ENCODE measurements at regions not wholly inside any gene's neighbourhood (a gene's known extent, or its start where the extent isn't known, plus 50 kb on each side); places are given as distances from the start of the nearest gene placed in this dataset.
"Not testable (repeated sequence)": the region's sequence is repeated elsewhere in the genome, so short reads cannot be mapped to it uniquely, and the experiment has no call there.

GRCh38 chr6:84635081-84635761, 129.2 kb downstream of the TBX18 start:
- no peak for DNase-seq
- no peak overlapping the region for H3K4me3 ChIP-seq
- intact Hi-C loops (cut with DNase I) = no loop called here
- H3K36me3 ChIP-seq = no peaks in the 10 kb centered on the region
- H3K9me3 ChIP-seq = no peaks in the 10 kb centered on the region
- H3K27ac ChIP-seq = no peak overlapping the region
- TF ChIP-seq, protein P1, sequence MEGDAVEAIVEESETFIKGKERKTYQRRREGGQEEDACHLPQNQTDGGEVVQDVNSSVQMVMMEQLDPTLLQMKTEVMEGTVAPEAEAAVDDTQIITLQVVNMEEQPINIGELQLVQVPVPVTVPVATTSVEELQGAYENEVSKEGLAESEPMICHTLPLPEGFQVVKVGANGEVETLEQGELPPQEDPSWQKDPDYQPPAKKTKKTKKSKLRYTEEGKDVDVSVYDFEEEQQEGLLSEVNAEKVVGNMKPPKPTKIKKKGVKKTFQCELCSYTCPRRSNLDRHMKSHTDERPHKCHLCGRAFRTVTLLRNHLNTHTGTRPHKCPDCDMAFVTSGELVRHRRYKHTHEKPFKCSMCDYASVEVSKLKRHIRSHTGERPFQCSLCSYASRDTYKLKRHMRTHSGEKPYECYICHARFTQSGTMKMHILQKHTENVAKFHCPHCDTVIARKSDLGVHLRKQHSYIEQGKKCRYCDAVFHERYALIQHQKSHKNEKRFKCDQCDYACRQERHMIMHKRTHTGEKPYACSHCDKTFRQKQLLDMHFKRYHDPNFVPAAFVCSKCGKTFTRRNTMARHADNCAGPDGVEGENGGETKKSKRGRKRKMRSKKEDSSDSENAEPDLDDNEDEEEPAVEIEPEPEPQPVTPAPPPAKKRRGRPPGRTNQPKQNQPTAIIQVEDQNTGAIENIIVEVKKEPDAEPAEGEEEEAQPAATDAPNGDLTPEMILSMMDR (IDR thresholded peaks at IDR 0.05) = no peak
- ATAC-seq = no peak
- H3K27me3 ChIP-seq (ENCODE audit: low read depth) = no peaks in the 10 kb centered on the region
- no peaks in the 10 kb centered on the region for H3K4me1 ChIP-seq

GRCh38 chr6:84633771-84634170, 130.6 kb downstream of the TBX18 start:
- no peaks in the 10 kb centered on the region for H3K4me1 ChIP-seq
- H3K4me3 ChIP-seq = no peak overlapping the region
- no peaks in the 10 kb centered on the region for H3K9me3 ChIP-seq
- H3K36me3 ChIP-seq = no peaks in the 10 kb centered on the region
- no peaks in the 10 kb centered on the region for H3K27me3 ChIP-seq (ENCODE audit: low read depth)
- ATAC-seq (no peak), DNase-seq (no peak)
- intact Hi-C loops (cut with DNase I) = no loop called here
- H3K27ac ChIP-seq = no peak overlapping the region
- TF ChIP-seq, protein P1 (IDR thresholded peaks at IDR 0.05) = no peak

DNA sequence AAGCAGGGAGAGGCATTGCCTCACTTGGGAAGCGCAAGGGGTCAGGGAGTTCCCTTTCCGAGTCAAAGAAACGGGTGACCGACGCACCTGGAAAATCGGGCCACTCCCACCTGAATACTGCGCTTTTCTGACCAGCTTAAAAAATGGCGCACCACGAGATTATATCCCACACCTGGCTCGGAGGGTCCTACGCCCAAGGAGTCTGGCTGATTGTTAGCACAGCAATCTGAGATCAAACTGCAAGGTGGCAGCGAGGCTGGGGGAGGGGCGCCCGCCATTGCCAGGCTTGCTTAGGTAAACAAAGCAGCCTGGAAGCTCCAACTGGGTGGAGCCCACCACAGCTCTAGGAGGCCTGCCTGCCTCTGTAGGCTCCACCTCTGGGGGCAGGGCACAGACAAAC, 137.9 kb downstream of the TBX18 start:
- H3K9me3 ChIP-seq; ATAC-seq; H3K36me3 ChIP-seq; H3K27ac ChIP-seq; H3K4me1 ChIP-seq; DNase-seq; H3K4me3 ChIP-seq; intact Hi-C loops (cut with DNase I); H3K27me3 ChIP-seq (ENCODE audit: low read depth): not testable (repeated sequence)

- intact Hi-C loops (cut with DNase I) = no loop called here
- Histone ChIP-seq H3K9me3 (peaks cover 3% of the 10 kb centered on the region), H3K4me1 (no peaks in the 10 kb centered on the region), H3K4me3 (no peak overlapping the region), H3K27me3 (ENCODE audit: low read depth) (no peaks in the 10 kb centered on the region), H3K27ac (no peak overlapping the region), H3K36me3 (no peaks in the 10 kb centered on the region)
- ATAC-seq = no peak
- DNase-seq = no peak
- TF ChIP-seq, protein P1 (IDR thresholded peaks at IDR 0.05) = no peak
Measured at GRCh38 chr6:84625506-84625905, 138.9 kb downstream of the TBX18 start.

GRCh38 chr6:84623956-84624680, 140.3 kb downstream of the TBX18 start:
- Histone ChIP-seq H3K9me3 (peaks cover 3% of the 10 kb centered on the region), H3K27me3 (ENCODE audit: low read depth) (no peaks in the 10 kb centered on the region), H3K27ac (no peak overlapping the region), H3K36me3 (no peaks in the 10 kb centered on the region), H3K4me3 (no peak overlapping the region), H3K4me1 (no peaks in the 10 kb centered on the region)
- no peak for DNase-seq
- no peak for ATAC-seq
- TF ChIP-seq, protein P1 (IDR thresholded peaks at IDR 0.05) = no peak
- intact Hi-C loops (cut with DNase I) = no loop called here

DNA sequence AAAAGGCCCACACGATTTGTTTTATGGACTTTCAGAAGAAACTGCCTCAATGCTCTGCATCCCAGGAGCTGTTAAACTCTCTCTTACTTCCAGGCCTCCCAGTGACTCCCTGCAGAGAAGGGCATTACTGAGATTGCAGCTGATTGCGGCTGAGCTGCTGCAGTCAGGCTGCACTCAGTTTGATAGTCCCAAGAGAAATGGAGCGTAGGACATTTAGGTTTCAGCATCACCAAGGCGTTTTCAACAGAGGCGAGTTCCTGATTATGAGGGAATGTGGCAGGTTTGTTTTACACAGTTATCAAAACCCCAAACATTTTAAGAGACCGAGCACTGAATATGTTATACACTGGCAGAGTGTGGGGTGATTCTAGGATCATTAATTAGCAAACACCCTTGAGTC, 145.6 kb downstream of the TBX18 start:
- TF ChIP-seq, protein P1 (IDR thresholded peaks at IDR 0.05) = no peak
- Histone ChIP-seq H3K9me3 (peaks cover 3% of the 10 kb centered on the region), H3K36me3 (no peaks in the 10 kb centered on the region), H3K27me3 (ENCODE audit: low read depth) (no peaks in the 10 kb centered on the region), H3K4me1 (no peaks in the 10 kb centered on the region), H3K4me3 (no peak overlapping the region), H3K27ac (no peak overlapping the region)
- intact Hi-C loops (cut with DNase I) = no loop called here
- DNase-seq (no peak), ATAC-seq (no peak)
